ENCODE measurements at regions not wholly inside any gene's neighbourhood (a gene's known extent, or its start where the extent isn't known, plus 50 kb on each side); places are given as distances from the start of the nearest gene placed in this dataset.

- no peaks in the 10 kb centered on the region for H3K27me3 ChIP-seq
- DNase-seq, result no peak
- 32 to 62% (median 38%) methylated on average over 2 of the region's 2 CpGs for WGBS, 4 donors
- no peaks in the 10 kb centered on the region for H3K4me1 ChIP-seq (replicated peaks in 1 of 2)
- H3K36me3 ChIP-seq (replicated peaks in 1 of 2), result no peaks in the 10 kb centered on the region
- intact Hi-C loops (cut with DNase I), result no loop called here
- TF ChIP-seq CTCF (IDR thresholded peaks at IDR 0.05) (no peak), POLR2A (IDR thresholded peaks at IDR 0.05) (no peak)
- H3K27ac ChIP-seq, result no peak overlapping the region
- H3K4me3 ChIP-seq, result no peak overlapping the region
- no peaks in the 10 kb centered on the region for H3K9me3 ChIP-seq (replicated peaks in 1 of 3)
Measured at GRCh38 chr14:85915711-85916110, 385.8 kb downstream of the FLRT2 start.

- Histone ChIP-seq H3K27ac (no peak overlapping the region), H3K9me3 (replicated peaks in 1 of 3) (no peaks in the 10 kb centered on the region), H3K27me3 (no peaks in the 10 kb centered on the region), H3K4me1 (replicated peaks in 1 of 2) (no peaks in the 10 kb centered on the region), H3K4me3 (no peak overlapping the region), H3K36me3 (replicated peaks in 1 of 2) (no peaks in the 10 kb centered on the region)
- intact Hi-C loops (cut with DNase I), result no loop called here
- 65 to 79% (median 71%) methylated on average over 6 of the region's 6 CpGs for WGBS, 4 donors
- no peak for DNase-seq
- TF ChIP-seq CTCF (IDR thresholded peaks at IDR 0.05), result no peak
- no peak for TF ChIP-seq POLR2A (IDR thresholded peaks at IDR 0.05)
Measured at GRCh38 chr14:85912141-85912540, 382.2 kb downstream of the FLRT2 start.

GRCh38 chr14:85911044-85911443 is 381.1 kb downstream of the FLRT2 start:
- intact Hi-C loops (cut with DNase I), result no loop called here
- no peaks in the 10 kb centered on the region for H3K36me3 ChIP-seq (replicated peaks in 1 of 2)
- TF ChIP-seq CTCF (IDR thresholded peaks at IDR 0.05), result no peak
- TF ChIP-seq POLR2A (IDR thresholded peaks at IDR 0.05), result no peak
- no peak overlapping the region for H3K27ac ChIP-seq
- no peak overlapping the region for H3K4me3 ChIP-seq
- H3K9me3 ChIP-seq (replicated peaks in 1 of 3), result no peaks in the 10 kb centered on the region
- WGBS, 4 donors, result 87 to 91% (median 90%) methylated on average over 2 of the region's 2 CpGs
- no peaks in the 10 kb centered on the region for H3K4me1 ChIP-seq (replicated peaks in 1 of 2)
- H3K27me3 ChIP-seq, result no peaks in the 10 kb centered on the region
- no peak for DNase-seq

DNA sequence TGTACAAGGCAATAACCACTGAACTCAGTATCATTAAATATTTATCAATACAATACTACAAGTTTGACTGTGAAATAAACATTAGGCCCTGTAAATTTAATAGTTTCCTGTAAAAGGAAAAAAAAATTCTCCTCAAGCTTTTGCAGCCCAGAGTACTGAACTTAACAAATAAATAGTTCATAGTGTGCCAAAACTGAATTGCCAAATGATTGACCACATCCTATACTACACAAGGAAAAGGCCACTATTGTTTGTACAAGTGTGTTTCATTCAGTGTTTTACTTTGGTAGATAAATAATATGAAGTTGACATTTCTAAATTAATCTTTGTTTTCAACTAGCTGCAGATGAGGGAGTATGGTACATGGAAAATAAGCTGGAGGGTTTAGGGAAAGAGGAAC is 379.6 kb downstream of the FLRT2 start:
- Histone ChIP-seq H3K4me1 (replicated peaks in 1 of 2) (no peaks in the 10 kb centered on the region), H3K9me3 (replicated peaks in 1 of 3) (no peaks in the 10 kb centered on the region), H3K27ac (no peak overlapping the region), H3K36me3 (replicated peaks in 1 of 2) (no peaks in the 10 kb centered on the region), H3K4me3 (no peak overlapping the region), H3K27me3 (no peaks in the 10 kb centered on the region)
- intact Hi-C loops (cut with DNase I), result no loop called here
- DNase-seq, result no peak
- TF ChIP-seq CTCF (IDR thresholded peaks at IDR 0.05), result no peak
- no peak for TF ChIP-seq POLR2A (IDR thresholded peaks at IDR 0.05)

Data from adrenal gland (tissue), 9 donors.